Tibial artery (tissue), 4 donors: ENCODE measurements at regions not wholly inside any gene's neighbourhood (a gene's known extent, or its start where the extent isn't known, plus 50 kb on each side); places are given as distances from the start of the nearest gene placed in this dataset.

Experiments
- DNase-seq, 2 donors: peaks; one replicate each; pipeline ENCODE4 v3.0.0-alpha.2; 2019
- H3K27ac ChIP-seq, 2 donors: fragments of 200-600 bp; sonication (generic) in 1 of 2; 1 replicate in 1 of 2; 2 replicates in 1 of 2; pipeline ENCODE4 v1.5.1; 2018 to 2019; ENCODE audit warnings: mild to moderate bottlenecking in 1 of 2
- H3K27me3 ChIP-seq, 2 donors: fragments of 200-600 bp; sonication (generic) in 1 of 2; one replicate each; pipeline versions ENCODE4 v1.5.1 to v1.6.0; 2016 to 2019
- H3K36me3 ChIP-seq, 3 donors: fragments of 200-600 bp; sonication (generic) in 2 of 3; one replicate each; pipeline ENCODE4 v1.5.1; 2016 to 2019; ENCODE audit warnings: mild to moderate bottlenecking in 2 of 3
- H3K4me1 ChIP-seq, 4 donors: fragments of 200-600 bp; sonication (generic) in 2 of 4; 1 replicate in 3 of 4; 2 replicates in 1 of 4; pipeline ENCODE4 v1.5.1; 2016 to 2019
- H3K4me3 ChIP-seq, 2 donors: fragments of 200-600 bp; sonication (generic) in 1 of 2; 1 replicate in 1 of 2; 2 replicates in 1 of 2; pipeline ENCODE4 v1.5.1; 2018 to 2019; ENCODE audit warnings: mild to moderate bottlenecking in 2 of 2
- H3K9me3 ChIP-seq, 3 donors: fragments of 200-600 bp; sonication (generic) in 1 of 3; one replicate each; pipeline ENCODE4 v1.5.1; 2016 to 2019
- CTCF ChIP-seq, 2 experiments: fragments of 200-600 bp in 1 of 2; fragments of 450-650 bp in 1 of 2; IDR thresholded peaks; one replicate each; pipeline ENCODE4 v1.5.1; 2017 to 2019; ENCODE audit warnings: antibody characterized with exemption in 2 of 2, mild to moderate bottlenecking in 1 of 2, moderate library complexity in 1 of 2
- intact Hi-C: fragments of 100-400 bp; cut with DNase I; formaldehyde crosslinking; loops from one replicate; pipeline ENCODE4 v1.15.0; 2023; ENCODE audit warnings: low total_unique reads

- no peak for DNase-seq
- intact Hi-C loops: no loop called here
- no peaks in the 10 kb centered on the region for H3K4me1 ChIP-seq
- H3K36me3 ChIP-seq: no peaks in the 10 kb centered on the region
- no peak overlapping the region for H3K27ac ChIP-seq
- H3K4me3 ChIP-seq: no peak overlapping the region
- no peaks in the 10 kb centered on the region for H3K27me3 ChIP-seq
- TF ChIP-seq CTCF (IDR thresholded peaks at IDR 0.05): no peak
- peaks cover 0 to 3% (median 0%) of the 10 kb centered on the region in 3 donors for H3K9me3 ChIP-seq
Observed at GRCh38 chr15:53000409-53000808, 210.3 kb upstream of the ONECUT1 start.

GRCh38 chr15:52997123-52997522, 207.0 kb upstream of the ONECUT1 start:
- no peak for DNase-seq
- intact Hi-C loops: no loop called here

GRCh38 chr15:52994290-52994689, 204.2 kb upstream of the ONECUT1 start:
- Histone ChIP-seq H3K27me3 (no peaks in the 10 kb centered on the region), H3K4me1 (no peaks in the 10 kb centered on the region), H3K36me3 (no peaks in the 10 kb centered on the region), H3K4me3 (no peak overlapping the region), H3K9me3 (peaks cover 0 to 3% (median 0%) of the 10 kb centered on the region in 3 donors), H3K27ac (no peak overlapping the region)
- intact Hi-C loops: no loop called here
- no peak for DNase-seq
- no peak for TF ChIP-seq CTCF (IDR thresholded peaks at IDR 0.05)

More at GRCh38 chr15:52997123-52997522, 207.0 kb upstream of the ONECUT1 start:
- Histone ChIP-seq H3K27me3 (no peaks in the 10 kb centered on the region), H3K27ac (no peak overlapping the region), H3K36me3 (no peaks in the 10 kb centered on the region), H3K4me1 (no peaks in the 10 kb centered on the region), H3K9me3 (peaks cover 0 to 3% (median 0%) of the 10 kb centered on the region in 3 donors), H3K4me3 (no peak overlapping the region)
- TF ChIP-seq CTCF (IDR thresholded peaks at IDR 0.05): no peak

- no peaks in the 10 kb centered on the region for H3K9me3 ChIP-seq
- no peaks in the 10 kb centered on the region for H3K4me1 ChIP-seq
- no peak overlapping the region for H3K4me3 ChIP-seq
- H3K36me3 ChIP-seq: no peaks in the 10 kb centered on the region
- no peak for DNase-seq
- intact Hi-C loops: no loop called here
- H3K27me3 ChIP-seq: no peaks in the 10 kb centered on the region
- TF ChIP-seq CTCF (IDR thresholded peaks at IDR 0.05): no peak
- no peak overlapping the region for H3K27ac ChIP-seq
Observed at GRCh38 chr15:52984507-52984906, 194.4 kb upstream of the ONECUT1 start.

- H3K4me3 ChIP-seq: no peak overlapping the region
- no peaks in the 10 kb centered on the region for H3K36me3 ChIP-seq
- no peak for TF ChIP-seq CTCF (IDR thresholded peaks at IDR 0.05)
- intact Hi-C loops: no loop called here
- no peak for DNase-seq
- H3K27me3 ChIP-seq: no peaks in the 10 kb centered on the region
- no peak overlapping the region for H3K27ac ChIP-seq
- no peaks in the 10 kb centered on the region for H3K4me1 ChIP-seq
- no peaks in the 10 kb centered on the region for H3K9me3 ChIP-seq
Observed at GRCh38 chr15:52980446-52980845, 190.3 kb upstream of the ONECUT1 start.

GRCh38 chr15:52976516-52977075, 186.5 kb upstream of the ONECUT1 start:
- intact Hi-C loops: no loop called here
- H3K9me3 ChIP-seq: no peaks in the 10 kb centered on the region
- no peaks in the 10 kb centered on the region for H3K27me3 ChIP-seq
- H3K27ac ChIP-seq: no peak overlapping the region
- H3K36me3 ChIP-seq: no peaks in the 10 kb centered on the region
- TF ChIP-seq CTCF (IDR thresholded peaks at IDR 0.05): no peak
- no peaks in the 10 kb centered on the region for H3K4me1 ChIP-seq
- H3K4me3 ChIP-seq: no peak overlapping the region
- DNase-seq: no peak
